Duodenal mucosa (tissue), 2 donors: ENCODE measurements at regions not wholly inside any gene's neighbourhood (a gene's known extent, or its start where the extent isn't known, plus 50 kb on each side); places are given as distances from the start of the nearest gene placed in this dataset.

ENCODE experiments used
- H3K27ac ChIP-seq: one replicate; pipeline ENCODE4 v1.7.0; 2013; ENCODE audit warnings: low read depth, low read length
- H3K27me3 ChIP-seq, 2 donors: one replicate each; pipeline ENCODE4 v1.7.0; 2013; ENCODE audit warnings: low read length in 2 of 2, control low read depth in 1 of 2; ENCODE audit not compliant: insufficient read depth in 2 of 2, control insufficient read depth in 1 of 2
- H3K36me3 ChIP-seq, 2 donors: one replicate each; pipeline ENCODE4 v1.7.0; 2013; ENCODE audit warnings: low read length in 2 of 2, control low read depth in 1 of 2; ENCODE audit not compliant: insufficient read depth in 2 of 2, control insufficient read depth in 1 of 2
- H3K4me1 ChIP-seq, 2 donors: one replicate each; pipeline ENCODE4 v1.7.0; 2013; ENCODE audit warnings: low read length in 2 of 2, control low read depth in 1 of 2; ENCODE audit not compliant: insufficient read depth in 2 of 2, control insufficient read depth in 1 of 2
- H3K4me3 ChIP-seq, 2 donors: one replicate each; pipeline ENCODE4 v1.7.0; 2013; ENCODE audit warnings: low read length in 2 of 2, low read depth in 1 of 2
- H3K9ac ChIP-seq, 2 donors: one replicate each; pipeline ENCODE4 v1.7.0; 2013; ENCODE audit warnings: low read length in 2 of 2, low read depth in 1 of 2
- H3K9me3 ChIP-seq, 2 donors: one replicate each; pipeline ENCODE4 v1.7.0; 2013; ENCODE audit warnings: low read length in 2 of 2, control low read depth in 1 of 2; ENCODE audit not compliant: control insufficient read depth in 1 of 2

DNA sequence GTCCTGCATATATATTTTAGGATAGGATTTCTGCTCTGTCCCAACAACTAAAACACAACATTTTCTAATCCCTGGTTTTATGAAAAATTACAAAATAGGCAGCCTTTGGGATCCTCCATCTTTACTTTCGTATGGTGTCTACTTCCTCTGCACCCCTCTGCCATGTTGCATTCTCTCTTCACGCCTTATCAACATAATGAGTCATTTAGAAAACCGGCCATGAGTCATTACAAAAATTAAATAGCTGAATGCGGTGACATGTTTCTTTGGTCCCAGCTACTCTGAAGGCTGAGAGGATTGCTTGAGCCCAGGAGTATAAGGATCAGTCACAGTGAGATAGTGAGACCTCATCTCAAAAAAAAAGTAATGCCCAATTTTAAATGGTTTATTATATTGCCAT is 148.1 kb upstream of the CELF2 start:
- Histone ChIP-seq H3K9ac (no peak overlapping the region), H3K4me1 (peaks cover 0 to 6% of the 10 kb centered on the region in 2 donors), H3K27ac (no peak overlapping the region), H3K4me3 (no peak overlapping the region), H3K36me3 (no peaks in the 10 kb centered on the region), H3K9me3 (no peaks in the 10 kb centered on the region), H3K27me3 (no peaks in the 10 kb centered on the region)

GRCh38 chr10:10870523-10871241 is 147.0 kb upstream of the CELF2 start:
- Histone ChIP-seq H3K4me1 (peaks cover 0 to 6% of the 10 kb centered on the region in 2 donors), H3K27me3 (no peaks in the 10 kb centered on the region), H3K36me3 (no peaks in the 10 kb centered on the region), H3K9ac (no peak overlapping the region), H3K4me3 (no peak overlapping the region), H3K9me3 (no peaks in the 10 kb centered on the region), H3K27ac (no peak overlapping the region)

GRCh38 chr10:10871352-10871751 is 146.3 kb upstream of the CELF2 start:
- no peaks in the 10 kb centered on the region for H3K9me3 ChIP-seq
- H3K27ac ChIP-seq: peak overlapping the region; percentile 17
- no peak overlapping the region for H3K9ac ChIP-seq
- H3K4me1 ChIP-seq: peaks cover 0 to 6% of the 10 kb centered on the region in 2 donors
- no peak overlapping the region for H3K4me3 ChIP-seq
- no peaks in the 10 kb centered on the region for H3K27me3 ChIP-seq
- H3K36me3 ChIP-seq: no peaks in the 10 kb centered on the region

DNA sequence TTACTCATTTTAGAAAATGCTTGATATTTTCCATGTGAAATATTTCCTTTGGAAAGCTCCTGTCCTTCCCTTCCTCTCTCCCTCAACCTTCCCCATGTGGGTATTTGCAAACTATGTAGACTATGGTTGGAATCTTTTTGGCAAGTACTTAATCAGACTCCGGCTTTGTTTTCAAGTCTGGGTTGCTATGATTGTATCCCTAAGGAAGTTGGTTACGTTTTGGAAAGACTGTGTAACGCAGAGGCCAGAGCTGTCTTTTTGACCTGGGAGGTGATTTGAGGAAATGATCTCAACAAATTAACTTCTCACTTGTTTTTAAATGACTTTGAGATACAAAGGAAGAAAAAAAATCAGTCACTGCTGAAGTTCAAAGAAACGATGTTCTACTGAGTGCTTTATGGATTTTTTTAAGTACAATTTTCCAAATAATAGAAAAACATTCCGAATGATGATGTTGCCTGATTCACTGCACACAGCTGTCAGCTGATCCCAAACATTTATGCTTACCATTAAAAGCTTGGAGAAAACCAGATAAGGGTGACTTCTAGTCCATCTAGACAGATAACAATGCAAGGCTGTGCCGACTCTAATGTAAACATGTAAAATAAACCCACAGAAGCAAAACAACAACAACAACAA is 145.5 kb upstream of the CELF2 start:
- H3K9ac ChIP-seq: no peak overlapping the region
- peaks cover 0 to 6% of the 10 kb centered on the region in 2 donors for H3K4me1 ChIP-seq
- no peaks in the 10 kb centered on the region for H3K36me3 ChIP-seq
- H3K27ac ChIP-seq: no peak overlapping the region
- no peaks in the 10 kb centered on the region for H3K27me3 ChIP-seq
- no peak overlapping the region for H3K4me3 ChIP-seq
- H3K9me3 ChIP-seq: no peaks in the 10 kb centered on the region

DNA sequence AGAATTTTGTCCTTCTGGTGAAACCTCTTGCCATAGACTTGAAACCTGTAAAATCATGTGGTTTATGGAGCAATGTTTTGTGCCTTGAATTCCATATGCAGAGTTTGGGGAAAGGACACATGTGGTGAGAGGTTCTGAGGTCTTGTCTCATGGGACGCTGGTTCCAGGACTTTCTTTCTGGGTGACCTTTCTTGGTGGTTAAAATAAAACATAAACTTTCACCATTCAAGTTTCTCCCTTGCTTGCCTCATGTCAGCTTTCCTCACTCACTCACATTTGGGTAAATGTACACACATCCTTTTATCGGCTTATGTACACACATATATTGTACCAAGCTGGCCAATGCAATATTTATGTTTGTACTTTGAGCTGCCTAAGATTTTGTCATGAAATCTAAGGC is 144.9 kb upstream of the CELF2 start:
- Histone ChIP-seq H3K36me3 (no peaks in the 10 kb centered on the region), H3K4me3 (no peak overlapping the region), H3K27ac (no peak overlapping the region), H3K27me3 (no peaks in the 10 kb centered on the region), H3K9me3 (no peaks in the 10 kb centered on the region), H3K4me1 (peaks cover 0 to 6% of the 10 kb centered on the region in 2 donors), H3K9ac (no peak overlapping the region)

- Histone ChIP-seq H3K9ac (no peak overlapping the region), H3K27ac (no peak overlapping the region), H3K4me1 (peaks cover 0 to 6% of the 10 kb centered on the region in 2 donors), H3K9me3 (no peaks in the 10 kb centered on the region), H3K27me3 (no peaks in the 10 kb centered on the region), H3K36me3 (no peaks in the 10 kb centered on the region), H3K4me3 (no peak overlapping the region)
These were observed 144.4 kb upstream of the CELF2 start for GRCh38 chr10:10873289-10873688.

- no peak overlapping the region for H3K4me3 ChIP-seq
- no peaks in the 10 kb centered on the region for H3K9me3 ChIP-seq
- H3K36me3 ChIP-seq: no peaks in the 10 kb centered on the region
- no peak overlapping the region for H3K9ac ChIP-seq
- no peak overlapping the region for H3K27ac ChIP-seq
- H3K4me1 ChIP-seq: peaks cover 0 to 6% of the 10 kb centered on the region in 2 donors
- no peaks in the 10 kb centered on the region for H3K27me3 ChIP-seq
These were observed 143.8 kb upstream of the CELF2 start for GRCh38 chr10:10873915-10874314.

GRCh38 chr10:10878963-10879362 is 138.7 kb upstream of the CELF2 start:
- Histone ChIP-seq H3K27ac (no peak overlapping the region), H3K4me1 (no peaks in the 10 kb centered on the region), H3K9me3 (peaks cover 0 to under 1% of the 10 kb centered on the region in 2 donors), H3K9ac (no peak overlapping the region), H3K36me3 (no peaks in the 10 kb centered on the region), H3K4me3 (no peak overlapping the region), H3K27me3 (no peaks in the 10 kb centered on the region)

DNA sequence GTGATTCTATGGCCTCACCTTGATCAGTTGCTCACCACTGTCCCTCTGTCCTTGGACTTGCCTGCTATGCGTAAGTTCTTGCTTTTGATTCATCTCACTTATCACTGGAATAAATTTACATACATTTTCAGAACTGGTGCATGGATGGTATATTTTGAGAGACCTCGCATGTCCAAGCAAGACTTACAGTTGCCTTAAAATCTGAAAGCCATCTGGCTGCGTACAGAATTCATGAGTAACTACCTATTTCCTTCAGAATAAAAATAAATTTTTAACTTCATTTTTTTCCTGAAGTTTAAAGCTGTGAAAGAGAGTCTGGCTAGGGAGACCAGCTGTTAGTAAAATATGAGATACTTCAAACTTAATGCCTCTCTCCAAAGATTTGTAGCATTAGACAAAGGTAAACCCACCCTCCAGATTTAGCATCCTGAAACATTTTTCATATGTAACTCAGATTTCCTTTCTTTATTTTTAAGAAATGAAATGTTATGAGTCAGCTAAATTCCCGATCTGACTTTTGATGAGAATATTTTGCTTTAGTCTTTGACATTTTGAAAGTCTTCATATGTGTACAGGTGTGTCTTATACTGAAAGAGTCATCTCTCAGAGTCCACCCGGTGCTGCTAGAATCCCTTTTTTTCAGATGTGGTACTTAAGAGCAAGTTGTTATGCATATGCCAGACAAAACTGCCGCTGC is 136.4 kb upstream of the CELF2 start:
- H3K36me3 ChIP-seq: no peaks in the 10 kb centered on the region
- H3K4me1 ChIP-seq: no peaks in the 10 kb centered on the region
- H3K9me3 ChIP-seq: peaks cover 5 to 8% of the 10 kb centered on the region in 2 donors
- no peak overlapping the region for H3K27ac ChIP-seq
- H3K27me3 ChIP-seq: no peaks in the 10 kb centered on the region
- no peak overlapping the region for H3K9ac ChIP-seq
- H3K4me3 ChIP-seq: no peak overlapping the region

- H3K9me3 ChIP-seq: peaks cover 5 to 8% of the 10 kb centered on the region in 2 donors
- H3K36me3 ChIP-seq: no peaks in the 10 kb centered on the region
- H3K4me1 ChIP-seq: no peaks in the 10 kb centered on the region
- no peaks in the 10 kb centered on the region for H3K27me3 ChIP-seq
- H3K4me3 ChIP-seq: no peak overlapping the region
- no peak overlapping the region for H3K27ac ChIP-seq
- H3K9ac ChIP-seq: no peak overlapping the region
These were observed 133.9 kb upstream of the CELF2 start for GRCh38 chr10:10883737-10884136.
